ENCODE measurements at regions not wholly inside any gene's neighbourhood (a gene's known extent, or its start where the extent isn't known, plus 50 kb on each side); places are given as distances from the start of the nearest gene placed in this dataset.

DNA sequence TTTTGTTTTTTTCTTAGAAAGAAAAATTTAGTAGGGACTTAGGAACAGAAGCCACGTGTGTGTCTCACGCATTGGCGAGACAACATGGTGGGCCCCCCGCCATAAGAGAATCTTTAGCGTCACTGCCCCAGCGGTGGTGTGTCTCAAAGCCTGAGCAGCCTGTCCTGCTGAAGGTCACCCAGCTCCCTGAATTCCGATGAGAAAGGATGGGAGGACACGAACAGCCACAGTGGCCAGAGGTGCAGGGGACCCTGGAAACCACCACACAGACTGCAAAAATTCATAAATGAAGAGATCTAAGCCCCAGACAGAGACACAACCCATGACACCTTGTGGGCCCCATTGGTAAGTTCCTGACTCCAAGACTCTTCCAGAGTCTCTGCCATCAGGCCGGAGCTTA, 266.1 kb upstream of the RAB6C start:
- no peak for DNase-seq

- DNase-seq: no peak
Measured at GRCh38 chr2:129716781-129717559, 262.5 kb upstream of the RAB6C start.

- peak; percentile 50 for DNase-seq
Measured at GRCh38 chr2:129717560-129718130, 261.8 kb upstream of the RAB6C start.

- DNase-seq: no peak
Measured at GRCh38 chr2:129719335-129719734, 260.1 kb upstream of the RAB6C start.

DNA sequence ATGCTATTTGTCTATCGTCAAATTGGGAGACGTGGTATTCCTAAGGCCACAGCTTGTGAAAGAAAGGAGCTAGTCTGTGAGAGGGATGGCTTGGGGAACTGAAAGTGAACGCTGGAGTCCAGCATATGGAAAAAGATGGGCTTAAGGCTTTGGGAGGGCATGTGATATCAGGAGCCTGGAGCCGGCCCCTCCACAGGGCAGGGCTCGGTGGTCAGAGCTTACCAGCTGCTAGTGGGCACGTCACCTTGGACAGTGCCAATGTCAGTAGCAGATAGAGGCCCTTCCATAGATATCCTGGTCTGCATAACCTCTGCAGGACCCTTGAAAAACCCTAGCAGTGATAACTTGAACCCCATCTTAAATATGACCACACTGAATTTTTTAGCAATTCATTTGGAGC, 259.1 kb upstream of the RAB6C start:
- DNase-seq: no peak

DNA sequence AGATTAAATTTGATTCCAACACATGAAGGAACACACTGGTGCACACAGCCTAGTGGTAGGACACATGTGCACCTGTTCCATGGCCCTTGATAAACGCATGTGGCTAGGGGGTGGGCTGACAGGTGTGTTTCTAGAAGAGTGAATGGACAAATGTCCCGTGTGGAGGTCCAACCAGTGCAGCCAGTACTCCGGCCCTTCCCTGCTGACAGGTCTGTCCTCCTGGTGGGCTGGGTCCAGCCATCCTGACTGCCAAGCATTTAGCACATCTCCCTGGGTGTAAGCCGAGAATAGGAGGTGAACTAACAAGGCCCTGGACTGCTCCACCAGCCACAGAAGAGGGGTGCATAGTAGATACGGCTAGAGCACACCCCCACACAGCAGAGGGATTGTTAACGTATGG, 258.7 kb upstream of the RAB6C start:
- no peak for DNase-seq

DNA sequence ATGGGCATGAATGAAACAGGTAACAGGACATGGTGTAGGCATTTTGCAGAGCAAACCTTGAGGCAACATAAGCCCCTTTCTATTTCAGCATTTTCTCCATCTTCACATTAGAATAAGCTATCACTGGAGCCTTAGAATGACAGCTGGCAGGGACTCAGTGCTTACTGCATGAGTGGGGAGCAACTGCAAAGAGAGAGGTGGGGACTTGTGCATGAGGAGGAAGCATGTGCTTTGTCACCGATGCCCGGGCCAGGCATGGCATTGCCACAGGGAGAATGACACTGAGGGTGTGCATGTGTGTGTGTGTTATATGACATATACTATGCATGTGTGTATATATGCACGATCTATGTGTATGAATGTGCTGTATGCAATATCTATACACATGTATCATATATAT, 258.2 kb upstream of the RAB6C start:
- no peak for DNase-seq

DNA sequence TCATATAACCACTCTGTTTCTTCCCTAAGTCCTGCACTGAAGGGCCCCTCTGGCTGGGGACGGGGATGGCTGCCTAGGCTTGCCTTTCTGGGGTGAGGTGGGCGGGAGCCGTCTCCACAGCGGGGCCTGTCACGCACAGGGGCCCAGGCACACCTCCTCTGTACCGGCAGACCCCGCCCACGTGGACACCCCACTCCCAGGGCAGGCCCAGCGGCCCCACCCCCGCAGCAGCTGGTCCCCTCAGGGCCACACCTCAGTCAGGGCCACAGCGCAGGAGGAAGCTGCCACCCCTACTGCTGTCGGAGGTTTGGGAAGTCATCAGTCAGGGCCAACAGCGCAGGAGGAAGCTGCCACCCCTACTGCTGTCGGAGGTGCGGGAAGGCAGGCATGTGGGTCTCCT, 257.6 kb upstream of the RAB6C start:
- no peak for DNase-seq

- DNase-seq: no peak
Measured at GRCh38 chr2:129722306-129723019, 257.0 kb upstream of the RAB6C start.

GRCh38 chr2:129723277-129724020, 256.0 kb upstream of the RAB6C start:
- DNase-seq: no peak

DNA sequence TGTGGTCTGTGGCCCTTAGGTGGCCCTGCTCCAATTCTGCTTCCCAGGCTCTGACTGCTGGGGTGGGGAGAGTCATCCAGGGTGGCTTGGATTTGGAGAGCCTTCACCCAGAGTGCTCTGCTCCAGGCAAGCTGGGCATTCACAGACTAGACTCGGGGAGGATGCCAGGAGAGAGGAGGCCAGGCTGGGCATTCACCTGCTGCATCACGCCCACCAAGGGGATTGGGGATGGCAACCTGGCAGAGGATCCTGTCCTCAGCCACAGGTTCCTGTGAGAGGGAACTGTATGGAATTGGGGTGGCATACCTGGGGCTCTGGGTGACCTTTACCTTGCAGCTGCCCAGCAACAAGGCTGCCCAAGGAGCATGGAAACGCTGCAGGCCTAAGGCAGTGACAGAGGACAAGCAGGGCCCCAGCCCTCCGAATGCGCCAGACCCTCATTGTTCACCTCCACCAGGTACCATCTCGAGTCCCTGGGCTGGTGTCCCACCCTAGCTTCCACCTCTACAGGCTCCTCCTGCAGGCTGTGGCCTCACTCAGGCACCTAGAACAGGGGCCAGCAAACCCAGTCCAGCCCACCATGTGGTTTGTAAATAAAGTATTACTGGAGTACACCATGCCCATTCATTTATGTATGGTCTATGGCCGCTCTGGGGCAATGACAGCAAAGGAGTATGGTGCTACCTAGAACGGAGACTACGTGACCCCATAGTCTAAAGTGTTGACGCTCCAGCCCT, 255.3 kb upstream of the RAB6C start:
- no peak for DNase-seq

DNA sequence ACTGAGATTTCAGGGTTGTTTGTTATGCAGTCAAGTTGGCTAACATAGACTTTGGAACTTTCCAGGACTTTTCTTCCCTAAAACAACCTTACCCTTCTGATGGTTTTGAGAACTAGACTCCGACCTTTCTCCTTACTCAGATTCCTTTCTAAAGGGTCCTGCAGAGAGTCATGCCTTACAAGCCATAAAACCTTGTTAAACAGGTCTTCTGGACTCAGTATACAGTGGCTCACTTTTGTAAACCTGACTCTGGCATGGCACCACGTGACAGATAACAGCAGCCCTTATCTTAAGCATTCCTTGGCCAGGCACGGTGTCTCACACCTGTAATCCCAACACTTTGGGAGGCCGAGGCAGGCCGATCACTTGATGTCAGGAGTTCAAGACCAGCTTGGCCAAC, 253.2 kb upstream of the RAB6C start:
- DNase-seq: no peak

GRCh38 chr2:129727286-129727685, 252.2 kb upstream of the RAB6C start:
- no peak for DNase-seq

DNA sequence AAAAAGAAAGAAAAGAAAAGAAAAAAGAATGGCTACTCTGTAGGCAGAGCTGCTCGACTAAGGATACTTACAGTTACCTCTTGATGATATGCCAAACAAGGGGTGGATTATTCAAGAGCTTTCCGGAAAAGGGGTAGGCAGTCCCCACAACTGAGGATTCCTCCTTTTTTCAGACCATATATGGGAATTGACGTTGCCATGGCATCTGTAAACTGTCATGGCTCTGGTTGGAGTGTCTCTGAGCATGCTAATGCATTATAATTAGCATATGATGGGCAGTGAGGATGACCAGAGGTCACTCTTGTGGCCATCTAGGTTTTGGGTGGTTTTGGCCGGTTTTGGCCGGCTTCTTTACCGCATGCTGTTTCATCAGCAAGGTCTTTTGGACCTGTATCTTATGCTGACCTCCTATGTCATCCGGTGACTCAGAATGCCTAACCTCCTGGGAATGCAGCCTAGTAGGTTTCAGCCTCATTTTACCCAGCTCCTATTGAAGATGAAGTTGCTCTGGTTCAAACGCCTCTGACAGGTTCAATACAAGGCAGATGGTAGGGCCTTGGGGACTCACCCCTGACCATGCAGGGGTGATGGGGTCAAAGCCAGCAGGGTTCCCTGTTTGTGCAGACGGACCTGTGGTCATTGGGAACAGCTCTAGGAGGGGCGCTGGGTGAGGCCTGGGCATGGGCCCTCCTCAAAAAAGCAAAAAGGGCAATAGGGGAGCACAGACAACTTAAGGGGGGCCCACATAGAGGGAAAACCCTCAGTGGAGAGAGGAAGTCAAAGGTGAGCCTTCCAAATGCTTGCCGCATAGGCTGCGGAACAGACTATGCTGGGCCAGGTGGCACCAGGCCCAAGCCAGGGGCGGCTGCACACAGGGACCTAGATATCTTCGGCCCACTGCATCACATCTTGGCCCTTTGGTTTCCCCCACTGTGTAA, 251.2 kb upstream of the RAB6C start:
- DNase-seq: no peak

GRCh38 chr2:129729011-129729410, 250.5 kb upstream of the RAB6C start:
- DNase-seq: no peak

GRCh38 chr2:129729646-129730045, 249.8 kb upstream of the RAB6C start:
- DNase-seq: no peak

- DNase-seq: no peak
Measured at GRCh38 chr2:129730979-129731378, 248.5 kb upstream of the RAB6C start.

DNA sequence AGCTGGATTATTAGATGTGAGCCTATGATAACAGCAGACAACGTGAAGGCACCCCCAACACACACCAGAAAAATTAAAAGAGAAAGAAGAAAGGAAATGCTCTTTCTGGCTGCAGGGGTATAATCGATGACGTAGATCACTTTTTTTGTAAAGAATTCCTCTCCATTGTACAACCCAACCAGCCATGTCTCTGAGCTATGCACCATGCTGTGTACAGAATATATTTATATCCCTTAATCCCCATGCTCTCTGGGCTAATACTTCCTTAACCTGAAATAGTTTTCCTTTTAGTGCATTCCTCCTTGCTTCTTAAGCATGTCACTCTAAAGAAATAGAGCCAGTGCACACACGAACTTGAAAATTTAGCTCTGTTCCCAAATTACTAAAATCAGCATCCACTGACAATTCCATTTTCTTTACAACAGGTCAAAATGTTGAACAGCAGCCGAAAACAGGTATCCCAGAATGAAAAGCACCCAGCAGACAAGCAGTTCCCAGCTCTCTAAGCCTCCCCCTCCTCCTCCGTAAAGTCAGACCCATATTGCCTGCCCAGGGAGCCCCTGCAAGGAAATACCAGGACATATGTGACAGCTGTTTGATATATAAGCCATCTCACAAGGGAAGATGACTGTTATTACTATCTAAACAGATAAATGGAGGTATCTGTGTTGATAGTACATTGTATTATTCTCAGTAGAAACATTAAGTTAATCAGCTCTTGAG, 247.4 kb upstream of the RAB6C start:
- DNase-seq: no peak

DNA sequence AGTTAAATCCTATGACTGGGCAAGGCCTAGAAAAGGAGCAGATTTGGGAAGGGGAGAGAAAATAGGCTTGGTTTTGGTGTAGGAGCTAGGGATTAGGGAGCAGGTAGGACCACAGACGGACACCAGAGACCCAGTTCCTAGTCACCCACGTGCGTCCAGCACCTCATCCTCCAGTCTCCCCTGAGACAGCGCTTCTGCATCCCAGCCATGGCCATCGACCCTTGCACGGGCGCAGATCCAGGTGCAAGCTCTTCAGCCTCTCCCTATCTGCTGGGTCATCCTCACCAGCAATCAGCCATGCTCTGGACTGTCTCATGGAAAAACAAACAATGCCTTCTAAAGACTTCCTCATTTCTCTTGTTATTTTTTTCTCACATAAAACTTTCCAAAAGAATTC, 246.8 kb upstream of the RAB6C start:
- no peak for DNase-seq

- DNase-seq: no peak
Measured at GRCh38 chr2:129733041-129733440, 246.4 kb upstream of the RAB6C start.

Measured in left kidney (tissue), 1 donor.